ENCODE measurements at regions not wholly inside any gene's neighbourhood (a gene's known extent, or its start where the extent isn't known, plus 50 kb on each side); places are given as distances from the start of the nearest gene placed in this dataset.
"Not testable (repeated sequence)": the region's sequence is repeated elsewhere in the genome, so short reads cannot be mapped to it uniquely, and the experiment has no call there.

- no peak for TF ChIP-seq CTCF (IDR thresholded peaks at IDR 0.05)
- Histone ChIP-seq H3K9me3 (no peaks in the 10 kb centered on the region), H3K4me3 (no peak overlapping the region)
Measured at GRCh38 chr12:78284417-78284816, 453.7 kb downstream of the NAV3 start.

GRCh38 chr12:78290606-78291345 is 460.1 kb downstream of the NAV3 start:
- no peaks in the 10 kb centered on the region for H3K36me3 ChIP-seq (ENCODE audit: low read depth, missing control alignments)
- H3K4me3 ChIP-seq, result no peak overlapping the region
- DNase-seq, result no peak
- no peaks in the 10 kb centered on the region for H3K4me1 ChIP-seq
- WGBS, 2 donors, result 81% methylated on average over 5 of the region's 5 CpGs
- intact Hi-C loops (cut with DNase I; ENCODE audit: low total_unique reads), result no loop called here
- no peaks in the 10 kb centered on the region for H3K9me3 ChIP-seq
- no peak overlapping the region for H3K27ac ChIP-seq
- no peak for TF ChIP-seq POLR2A (IDR thresholded peaks at IDR 0.05)
- no peak for TF ChIP-seq CTCF (IDR thresholded peaks at IDR 0.05)
- no peaks in the 10 kb centered on the region for H3K27me3 ChIP-seq

More at GRCh38 chr12:78284417-78284816, 453.7 kb downstream of the NAV3 start:
- no peak overlapping the region for H3K27ac ChIP-seq
- no peak for DNase-seq
- H3K36me3 ChIP-seq (ENCODE audit: low read depth, missing control alignments), result no peaks in the 10 kb centered on the region
- 92 to 94% methylated on average over 1 of the region's 1 CpG for WGBS, 2 donors
- no peaks in the 10 kb centered on the region for H3K4me1 ChIP-seq
- no peaks in the 10 kb centered on the region for H3K27me3 ChIP-seq
- intact Hi-C loops (cut with DNase I; ENCODE audit: low total_unique reads), result no loop called here

- DNase-seq, result no peak
- intact Hi-C loops (cut with DNase I; ENCODE audit: low total_unique reads), result no loop called here
Measured at GRCh38 chr12:78293059-78293686, 462.5 kb downstream of the NAV3 start.

GRCh38 chr12:78301282-78301681 is 470.6 kb downstream of the NAV3 start:
- H3K27me3 ChIP-seq; H3K4me3 ChIP-seq; H3K36me3 ChIP-seq (ENCODE audit: low read depth, missing control alignments); intact Hi-C loops (cut with DNase I; ENCODE audit: low total_unique reads); H3K9me3 ChIP-seq; H3K27ac ChIP-seq; H3K4me1 ChIP-seq; DNase-seq: not testable (repeated sequence)
- WGBS, 2 donors, result 89 to 90% methylated on average over 5 of the region's 5 CpGs

More at GRCh38 chr12:78293059-78293686, 462.5 kb downstream of the NAV3 start:
- H3K36me3 ChIP-seq (ENCODE audit: low read depth, missing control alignments), result no peaks in the 10 kb centered on the region
- no peaks in the 10 kb centered on the region for H3K4me1 ChIP-seq
- H3K27me3 ChIP-seq, result no peaks in the 10 kb centered on the region
- H3K27ac ChIP-seq, result no peak overlapping the region
- H3K9me3 ChIP-seq, result no peaks in the 10 kb centered on the region
- no peak overlapping the region for H3K4me3 ChIP-seq
- 68 to 81% methylated on average over 1 of the region's 1 CpG for WGBS, 2 donors
- TF ChIP-seq CTCF (IDR thresholded peaks at IDR 0.05) (no peak), POLR2A (IDR thresholded peaks at IDR 0.05) (no peak)

- intact Hi-C loops (cut with DNase I; ENCODE audit: low total_unique reads), result no loop called here
- 88 to 100% methylated on average over 1 of the region's 1 CpG for WGBS, 2 donors
- Histone ChIP-seq H3K27me3 (no peaks in the 10 kb centered on the region), H3K27ac (no peak overlapping the region), H3K4me1 (no peaks in the 10 kb centered on the region), H3K36me3 (ENCODE audit: low read depth, missing control alignments) (no peaks in the 10 kb centered on the region), H3K4me3 (no peak overlapping the region), H3K9me3 (no peaks in the 10 kb centered on the region)
- DNase-seq, result no peak
- TF ChIP-seq CTCF (IDR thresholded peaks at IDR 0.05) (no peak), POLR2A (IDR thresholded peaks at IDR 0.05) (no peak)
Measured at GRCh38 chr12:78305808-78306207, 475.1 kb downstream of the NAV3 start.
